Neural progenitor cell (in vitro differentiated cells): ENCODE measurements at regions not wholly inside any gene's neighbourhood (a gene's known extent, or its start where the extent isn't known, plus 50 kb on each side); places are given as distances from the start of the nearest gene placed in this dataset.

Experiments used
- DNase-seq: peaks from one replicate; pipeline ENCODE4 v3.0.0-alpha.2; 2016; ENCODE audit warnings: low spot score
- H2AFZ ChIP-seq: fragments of 200-600 bp; sonication (generic); replicated peaks from 2 replicates; pipeline ENCODE4 v1.6.1; 2016; ENCODE audit warnings: antibody characterized with exemption
- H3F3A ChIP-seq: fragments of 200-600 bp; sonication (generic); 2 replicates; pipeline ENCODE4 v1.6.1; 2016; ENCODE audit warnings: antibody characterized with exemption, low read depth
- H3K27ac ChIP-seq: fragments of 200-600 bp; sonication (generic); 2 replicates; pipeline ENCODE4 v1.5.1; 2016; ENCODE audit warnings: mild to moderate bottlenecking
- H3K27me3 ChIP-seq: fragments of 200-600 bp; sonication (generic); 2 replicates; pipeline ENCODE4 v1.6.1; 2016; ENCODE audit warnings: mild to moderate bottlenecking, moderate library complexity
- H3K36me3 ChIP-seq: fragments of 200-600 bp; sonication (generic); 2 replicates; pipeline ENCODE4 v1.5.1; 2016
- H3K4me1 ChIP-seq: fragments of 200-600 bp; sonication (generic); 2 replicates; pipeline ENCODE4 v1.6.1; 2016; ENCODE audit warnings: mixed run types
- H3K4me2 ChIP-seq: fragments of 200-600 bp; sonication (generic); 2 replicates; pipeline ENCODE4 v1.6.1; 2016
- H3K4me3 ChIP-seq: fragments of 200-600 bp; sonication (generic); 2 replicates; pipeline ENCODE4 v1.5.1; 2016
- H3K79me2 ChIP-seq: fragments of 200-600 bp; sonication (generic); 2 replicates; pipeline ENCODE4 v1.6.1; 2016; ENCODE audit warnings: low read depth
- H3K9ac ChIP-seq: fragments of 200-600 bp; sonication (generic); 2 replicates; pipeline ENCODE4 v1.6.1; 2016
- H3K9me3 ChIP-seq: fragments of 200-600 bp; sonication (generic); 2 replicates; pipeline ENCODE4 v1.5.1; 2016; ENCODE audit warnings: low read depth
- H4K20me1 ChIP-seq: fragments of 200-600 bp; sonication (generic); 2 replicates; pipeline ENCODE4 v1.6.1; 2016; ENCODE audit warnings: low read depth
- H3K27ac Mint-ChIP-seq: 3 replicates; pipeline ENCODE4 v1.8.0; 2021; ENCODE audit warnings: mixed read lengths
- H3K27me3 Mint-ChIP-seq: 2 replicates; pipeline ENCODE4 v1.8.0; 2022; ENCODE audit warnings: low read depth, mild to moderate bottlenecking, inconsistent platforms, moderate library complexity, mixed read lengths; ENCODE audit not compliant: insufficient read depth
- H3K36me3 Mint-ChIP-seq: 3 replicates; pipeline ENCODE4 v1.8.0; 2021; ENCODE audit warnings: mixed read lengths
- H3K4me1 Mint-ChIP-seq: 3 replicates; pipeline ENCODE4 v1.8.0; 2021; ENCODE audit warnings: mixed read lengths
- H3K4me3 Mint-ChIP-seq: 3 replicates; pipeline ENCODE4 v1.8.0; 2021; ENCODE audit warnings: mild to moderate bottlenecking, moderate library complexity, mixed read lengths
- H3K9me3 Mint-ChIP-seq: 3 replicates; pipeline ENCODE4 v1.8.0; 2020; ENCODE audit warnings: mixed read lengths
- EZH2 ChIP-seq: fragments of 200-600 bp; sonication (generic); IDR thresholded peaks from 2 replicates; pipeline ENCODE4 v1.6.1; 2017; ENCODE audit warnings: antibody characterized with exemption, mild to moderate bottlenecking, moderate library complexity
- EZH2phosphoT487 ChIP-seq: fragments of 200-600 bp; sonication (generic); IDR thresholded peaks from 2 replicates; pipeline ENCODE4 v1.6.1; 2017; ENCODE audit warnings: antibody characterized with exemption
- TF ChIP-seq, protein P1 (sequence below): fragments of 200-600 bp; sonication (generic); IDR thresholded peaks from 2 replicates; pipeline ENCODE4 v1.5.1; 2017; ENCODE audit warnings: antibody characterized with exemption, mild to moderate bottlenecking

DNA sequence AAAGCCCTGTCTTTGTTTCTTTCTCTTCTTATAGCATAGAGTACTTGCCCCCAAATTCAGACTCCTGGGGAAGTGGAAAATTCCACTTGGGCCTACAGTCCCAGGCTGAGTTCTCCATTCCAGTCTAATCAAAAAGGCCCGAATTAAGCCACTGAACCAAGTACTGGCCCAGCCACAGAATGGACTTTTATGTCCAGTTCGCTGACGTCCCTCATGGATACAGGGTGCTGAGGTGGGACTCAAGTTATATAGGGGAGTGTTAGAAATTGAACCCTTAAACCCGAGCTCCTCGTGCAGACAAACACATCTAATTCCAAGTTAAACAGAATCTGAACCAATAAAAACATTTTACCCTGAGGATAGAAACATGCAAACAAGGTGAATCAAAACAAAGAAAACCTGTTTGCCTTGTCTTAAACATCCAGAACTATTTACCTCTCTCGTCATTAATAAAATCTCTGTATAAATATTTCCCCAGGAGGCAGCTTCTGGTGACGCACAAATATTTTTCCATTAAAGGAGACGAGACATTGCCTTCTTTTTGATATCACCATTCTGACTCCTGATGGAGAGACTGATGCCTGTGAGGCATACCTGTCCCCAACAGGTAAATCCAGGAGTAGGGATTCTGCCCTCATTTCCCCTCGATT, 136.8 kb upstream of the ARL4C start:
- TF ChIP-seq, protein P1, sequence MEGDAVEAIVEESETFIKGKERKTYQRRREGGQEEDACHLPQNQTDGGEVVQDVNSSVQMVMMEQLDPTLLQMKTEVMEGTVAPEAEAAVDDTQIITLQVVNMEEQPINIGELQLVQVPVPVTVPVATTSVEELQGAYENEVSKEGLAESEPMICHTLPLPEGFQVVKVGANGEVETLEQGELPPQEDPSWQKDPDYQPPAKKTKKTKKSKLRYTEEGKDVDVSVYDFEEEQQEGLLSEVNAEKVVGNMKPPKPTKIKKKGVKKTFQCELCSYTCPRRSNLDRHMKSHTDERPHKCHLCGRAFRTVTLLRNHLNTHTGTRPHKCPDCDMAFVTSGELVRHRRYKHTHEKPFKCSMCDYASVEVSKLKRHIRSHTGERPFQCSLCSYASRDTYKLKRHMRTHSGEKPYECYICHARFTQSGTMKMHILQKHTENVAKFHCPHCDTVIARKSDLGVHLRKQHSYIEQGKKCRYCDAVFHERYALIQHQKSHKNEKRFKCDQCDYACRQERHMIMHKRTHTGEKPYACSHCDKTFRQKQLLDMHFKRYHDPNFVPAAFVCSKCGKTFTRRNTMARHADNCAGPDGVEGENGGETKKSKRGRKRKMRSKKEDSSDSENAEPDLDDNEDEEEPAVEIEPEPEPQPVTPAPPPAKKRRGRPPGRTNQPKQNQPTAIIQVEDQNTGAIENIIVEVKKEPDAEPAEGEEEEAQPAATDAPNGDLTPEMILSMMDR: no peak
- TF ChIP-seq EZH2phosphoT487 (no peak), EZH2 (no peak)
- H3K36me3 Mint-ChIP-seq: peaks cover 2% of the 10 kb centered on the region
- H3K9me3 Mint-ChIP-seq: peaks cover 25% of the 10 kb centered on the region
- Histone ChIP-seq H3K27ac (no peak overlapping the region), H4K20me1 (no peaks in the 10 kb centered on the region), H3K79me2 (no peaks in the 10 kb centered on the region), H3F3A (peaks cover 36% of the 10 kb centered on the region), H3K4me1 (peaks cover 39% of the 10 kb centered on the region), H2AFZ (no peak overlapping the region), H3K36me3 (no peaks in the 10 kb centered on the region), H3K9ac (no peak overlapping the region), H3K9me3 (no peaks in the 10 kb centered on the region), H3K27me3 (no peaks in the 10 kb centered on the region), H3K4me3 (no peak overlapping the region), H3K4me2 (no peak overlapping the region)
- no peak for DNase-seq
- H3K27ac Mint-ChIP-seq: peak overlapping the region; percentile 61
- peaks cover 5% of the 10 kb centered on the region for H3K27me3 Mint-ChIP-seq
- no peak overlapping the region for H3K4me3 Mint-ChIP-seq
- peaks cover 38% of the 10 kb centered on the region for H3K4me1 Mint-ChIP-seq

DNA sequence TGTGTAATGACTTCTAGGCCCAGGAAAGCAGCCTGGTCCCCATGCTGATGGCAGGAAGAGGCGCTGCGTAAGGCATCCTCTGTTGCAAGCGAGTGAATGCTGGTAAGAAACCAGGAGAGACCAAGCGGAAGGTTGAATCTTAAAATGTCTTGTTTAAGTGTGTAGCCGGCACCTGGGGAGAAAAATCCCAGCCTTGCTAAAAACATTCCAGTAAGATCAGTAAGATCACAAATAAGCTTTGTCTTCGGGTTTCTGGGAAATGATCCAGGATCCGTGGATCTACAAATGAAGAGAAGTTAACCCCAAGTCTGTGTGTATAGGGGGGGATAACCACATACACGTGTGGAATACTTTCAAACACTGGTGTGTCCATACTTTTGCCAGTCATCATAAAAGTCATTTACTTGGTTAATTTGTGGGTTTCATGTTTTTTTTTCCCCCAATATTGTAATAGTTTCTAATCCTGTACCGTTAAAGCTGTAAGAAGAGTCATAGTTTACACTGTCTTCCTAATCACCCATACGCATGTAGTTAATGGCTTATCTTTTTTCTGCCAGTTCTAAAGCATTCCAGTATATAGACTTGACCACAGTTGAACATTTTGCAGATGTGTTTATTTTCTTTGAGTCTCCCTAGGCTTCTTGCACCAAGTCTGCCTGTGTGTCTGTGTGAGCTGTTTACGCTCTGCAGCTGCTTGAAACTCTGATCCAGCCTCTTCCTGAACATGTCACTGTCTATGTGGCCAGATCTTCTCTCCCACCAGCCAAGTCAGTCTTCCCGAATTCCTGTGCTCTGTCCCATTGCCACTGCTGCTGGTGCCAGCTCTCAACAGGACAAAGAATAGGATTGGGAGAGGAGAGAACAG, 135.9 kb upstream of the ARL4C start:
- Histone ChIP-seq H3K9me3 (no peaks in the 10 kb centered on the region), H3K27ac (no peak overlapping the region), H2AFZ (peak overlapping the region; percentile 97), H3K4me3 (peak overlapping the region; percentile 13), H3K4me2 (peak overlapping the region; percentile 68), H3K9ac (no peak overlapping the region), H3K36me3 (no peaks in the 10 kb centered on the region), H3K27me3 (no peaks in the 10 kb centered on the region), H3K79me2 (no peaks in the 10 kb centered on the region), H4K20me1 (no peaks in the 10 kb centered on the region), H3K4me1 (peaks cover 35% of the 10 kb centered on the region), H3F3A (peaks cover 36% of the 10 kb centered on the region)
- Mint-ChIP-seq H3K27ac (no peak overlapping the region), H3K4me1 (peaks cover 32% of the 10 kb centered on the region), H3K4me3 (no peak overlapping the region), H3K27me3 (peaks cover 7% of the 10 kb centered on the region), H3K36me3 (no peaks in the 10 kb centered on the region), H3K9me3 (peaks cover 21% of the 10 kb centered on the region)
- no peak for DNase-seq
- TF ChIP-seq EZH2 (no peak), EZH2phosphoT487 (no peak)
- TF ChIP-seq, protein P1: no peak

DNA sequence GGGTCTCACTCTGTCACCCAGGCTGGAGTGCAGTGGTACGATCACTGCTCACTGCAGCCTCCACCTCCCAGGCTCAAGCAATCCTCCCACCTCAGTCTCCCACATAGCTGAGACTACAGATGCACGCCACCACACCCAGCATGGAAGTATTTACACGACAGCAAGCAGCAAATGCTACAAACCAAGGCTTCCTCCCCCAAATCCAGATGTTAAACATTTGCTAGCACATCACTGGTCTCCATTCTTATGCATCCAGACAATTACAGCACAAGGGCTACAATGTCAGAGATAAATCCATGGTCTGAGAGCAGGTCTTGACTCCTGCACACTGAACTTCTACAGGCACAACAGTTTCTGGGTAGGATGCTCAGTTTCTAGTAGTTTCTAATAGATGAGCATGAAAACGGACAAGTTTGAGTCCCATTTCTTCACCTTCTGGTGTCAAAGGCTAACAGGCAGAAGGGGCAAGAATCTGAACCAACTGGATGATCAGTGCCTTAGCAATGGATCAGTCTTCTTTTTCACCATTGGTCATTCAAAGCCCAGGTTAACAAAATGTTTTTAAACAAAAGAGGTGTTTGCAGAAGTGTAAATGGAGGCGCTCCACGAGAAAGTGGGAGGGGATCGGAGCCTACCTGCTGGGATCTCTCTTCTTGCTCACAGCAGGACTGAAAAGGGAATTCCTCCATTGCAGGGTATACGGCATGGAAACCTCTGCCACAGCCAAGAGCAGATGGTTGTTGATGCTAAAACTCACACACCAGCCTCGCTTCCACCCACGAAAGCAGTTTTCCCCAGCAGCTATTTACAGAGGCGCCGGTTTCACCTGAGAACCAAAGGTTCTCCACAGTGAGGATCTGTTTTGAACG, 135.0 kb upstream of the ARL4C start:
- Histone ChIP-seq H3K4me3 (peak overlapping the region; percentile 13), H3K9me3 (no peaks in the 10 kb centered on the region), H2AFZ (peak overlapping the region; percentile 97), H3F3A (peaks cover 36% of the 10 kb centered on the region), H3K27me3 (no peaks in the 10 kb centered on the region), H3K4me2 (peak overlapping the region; percentile 68), H3K79me2 (no peaks in the 10 kb centered on the region), H4K20me1 (no peaks in the 10 kb centered on the region), H3K27ac (no peak overlapping the region), H3K9ac (no peak overlapping the region), H3K4me1 (peaks cover 35% of the 10 kb centered on the region), H3K36me3 (no peaks in the 10 kb centered on the region)
- Mint-ChIP-seq H3K4me1 (peaks cover 36% of the 10 kb centered on the region), H3K36me3 (no peaks in the 10 kb centered on the region), H3K27me3 (peaks cover 7% of the 10 kb centered on the region), H3K9me3 (peaks cover 15% of the 10 kb centered on the region), H3K4me3 (no peak overlapping the region), H3K27ac (no peak overlapping the region)
- TF ChIP-seq, protein P1: no peak
- TF ChIP-seq EZH2phosphoT487 (no peak), EZH2 (no peak)
- DNase-seq: peak; percentile 50
